NB4 (cell line): ENCODE measurements at regions not wholly inside any gene's neighbourhood (a gene's known extent, or its start where the extent isn't known, plus 50 kb on each side); places are given as distances from the start of the nearest gene placed in this dataset.

Experiments used
- MAX ChIP-seq: IDR thresholded peaks from 2 replicates; pipeline ENCODE4 v1.6.1; 2011; ENCODE audit warnings: low read depth, low read length
- POLR2A ChIP-seq: IDR thresholded peaks from 2 replicates; pipeline ENCODE4 v1.6.1; 2011; ENCODE audit warnings: mild to moderate bottlenecking; ENCODE audit not compliant: insufficient read length; ENCODE audit errors: extremely low read depth
- TF ChIP-seq, protein P1 (sequence below): IDR thresholded peaks from one replicate; pipeline ENCODE4 v1.5.1; 2012; ENCODE audit warnings: low read depth, low read length

DNA sequence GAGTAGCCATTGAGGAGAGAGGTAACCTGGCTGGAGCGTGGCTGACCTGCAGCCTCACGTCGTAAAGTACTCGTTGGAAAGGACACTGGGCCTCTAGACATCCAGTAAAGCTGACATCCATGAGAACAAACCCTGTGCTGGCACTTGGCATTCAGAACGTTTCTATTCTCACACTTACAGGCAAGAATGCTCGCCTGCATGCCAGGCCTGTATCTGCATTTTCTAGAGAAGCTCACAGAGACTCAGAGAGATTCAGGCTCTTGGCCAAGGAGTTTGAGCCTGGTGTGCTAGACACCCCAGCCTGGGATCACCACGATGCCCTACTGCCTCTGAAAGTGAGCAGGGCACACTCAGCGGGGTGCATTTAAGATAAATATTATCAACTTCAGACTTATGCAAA is 379.8 kb upstream of the CDH4 start:
- TF ChIP-seq, protein P1, sequence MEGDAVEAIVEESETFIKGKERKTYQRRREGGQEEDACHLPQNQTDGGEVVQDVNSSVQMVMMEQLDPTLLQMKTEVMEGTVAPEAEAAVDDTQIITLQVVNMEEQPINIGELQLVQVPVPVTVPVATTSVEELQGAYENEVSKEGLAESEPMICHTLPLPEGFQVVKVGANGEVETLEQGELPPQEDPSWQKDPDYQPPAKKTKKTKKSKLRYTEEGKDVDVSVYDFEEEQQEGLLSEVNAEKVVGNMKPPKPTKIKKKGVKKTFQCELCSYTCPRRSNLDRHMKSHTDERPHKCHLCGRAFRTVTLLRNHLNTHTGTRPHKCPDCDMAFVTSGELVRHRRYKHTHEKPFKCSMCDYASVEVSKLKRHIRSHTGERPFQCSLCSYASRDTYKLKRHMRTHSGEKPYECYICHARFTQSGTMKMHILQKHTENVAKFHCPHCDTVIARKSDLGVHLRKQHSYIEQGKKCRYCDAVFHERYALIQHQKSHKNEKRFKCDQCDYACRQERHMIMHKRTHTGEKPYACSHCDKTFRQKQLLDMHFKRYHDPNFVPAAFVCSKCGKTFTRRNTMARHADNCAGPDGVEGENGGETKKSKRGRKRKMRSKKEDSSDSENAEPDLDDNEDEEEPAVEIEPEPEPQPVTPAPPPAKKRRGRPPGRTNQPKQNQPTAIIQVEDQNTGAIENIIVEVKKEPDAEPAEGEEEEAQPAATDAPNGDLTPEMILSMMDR: no peak
- TF ChIP-seq MAX: no peak
- no peak for TF ChIP-seq POLR2A
